Fibroblast of gingiva (primary cell): ENCODE measurements at regions not wholly inside any gene's neighbourhood (a gene's known extent, or its start where the extent isn't known, plus 50 kb on each side); places are given as distances from the start of the nearest gene placed in this dataset.

Experiments
- DNase-seq: peaks from one replicate; pipeline ENCODE4 v3.0.0-alpha.2; 2011; ENCODE audit warnings: low read depth

- no peak for DNase-seq
Observed at GRCh38 chr3:107428051-107428858, 51.0 kb downstream of the CCDC54 start.

GRCh38 chr3:107429320-107430181, 52.3 kb downstream of the CCDC54 start:
- DNase-seq = peak; percentile 90

- DNase-seq = peak; percentile 60
Observed at GRCh38 chr3:107430214-107430995, 53.2 kb downstream of the CCDC54 start.

- DNase-seq = peak; percentile 9
Observed at GRCh38 chr3:107430996-107431245, 53.7 kb downstream of the CCDC54 start.

GRCh38 chr3:107431246-107432012, 54.2 kb downstream of the CCDC54 start:
- DNase-seq = peak; percentile 69

- DNase-seq = no peak
Observed at GRCh38 chr3:107432013-107432515, 54.8 kb downstream of the CCDC54 start.

GRCh38 chr3:107432646-107433045, 55.4 kb downstream of the CCDC54 start:
- DNase-seq = no peak

- DNase-seq = no peak
Observed at GRCh38 chr3:107436029-107436428, 58.8 kb downstream of the CCDC54 start.

- DNase-seq = no peak
Observed at GRCh38 chr3:107438671-107439070, 61.4 kb downstream of the CCDC54 start.

GRCh38 chr3:107441617-107442016, 64.4 kb downstream of the CCDC54 start:
- DNase-seq = no peak

- no peak for DNase-seq
Observed at GRCh38 chr3:107443461-107443860, 66.2 kb downstream of the CCDC54 start.

GRCh38 chr3:107446706-107447105, 69.5 kb downstream of the CCDC54 start:
- no peak for DNase-seq

- no peak for DNase-seq
Observed at GRCh38 chr3:107450254-107450893, 72.4 kb upstream of the BBX start.

GRCh38 chr3:107452436-107452835, 70.3 kb upstream of the BBX start:
- no peak for DNase-seq

- no peak for DNase-seq
Observed at GRCh38 chr3:107453504-107453903, 69.3 kb upstream of the BBX start.

- no peak for DNase-seq
Observed at GRCh38 chr3:107455621-107456020, 67.1 kb upstream of the BBX start.

GRCh38 chr3:107456501-107456900, 66.3 kb upstream of the BBX start:
- DNase-seq = no peak

GRCh38 chr3:107458871-107459270, 63.9 kb upstream of the BBX start:
- no peak for DNase-seq

GRCh38 chr3:107461721-107462120, 61.0 kb upstream of the BBX start:
- no peak for DNase-seq

GRCh38 chr3:107464037-107464436, 58.7 kb upstream of the BBX start:
- no peak for DNase-seq

- DNase-seq = no peak
Observed at GRCh38 chr3:107465064-107465631, 57.6 kb upstream of the BBX start.
